ENCODE measurements at regions not wholly inside any gene's neighbourhood (a gene's known extent, or its start where the extent isn't known, plus 50 kb on each side); places are given as distances from the start of the nearest gene placed in this dataset.

DNA sequence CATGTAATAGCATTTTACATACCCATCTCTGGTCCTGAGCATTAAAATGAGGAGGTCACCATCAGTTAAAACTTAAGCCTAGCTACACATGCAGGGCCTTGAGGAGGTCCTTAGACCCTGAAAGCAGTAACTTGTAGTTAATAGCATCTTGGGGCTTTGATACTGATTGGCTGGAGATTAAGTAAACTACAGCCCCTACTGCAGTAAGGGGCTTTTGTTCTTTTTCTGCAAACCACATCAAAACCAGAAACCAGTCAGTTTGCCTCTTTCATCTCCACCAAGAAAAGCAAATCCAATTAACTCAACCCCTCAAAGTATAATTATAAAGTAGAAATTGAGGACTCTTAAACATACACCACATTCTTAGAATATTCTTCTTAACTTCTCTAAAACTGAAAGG, 622.7 kb downstream of the ZPLD1 start:
- no peak overlapping the region for H3K56ac ChIP-seq (ENCODE audit: insufficient read length, low read depth, low read length)
- Mint-ChIP-seq H3K4me3 (no peak overlapping the region), H3K4me1 (peaks cover 3% of the 10 kb centered on the region in 2 experiments; a peak in 3 of 4 replicates), H3K9me3 (no peaks in the 10 kb centered on the region), H3K27ac (no peak overlapping the region), H3K36me3 (ENCODE audit: insufficient read depth in 1 of 3, low read depth in 3 of 3) (no peaks in the 10 kb centered on the region), H3K27me3 (ENCODE audit: low read depth) (no peaks in the 10 kb centered on the region)
- H3K4me1 ChIP-seq (ENCODE audit: insufficient read depth, low read length) = no peaks in the 10 kb centered on the region
- no peaks in the 10 kb centered on the region for H4K20me1 ChIP-seq (ENCODE audit: control insufficient read depth, insufficient read depth, insufficient read length)
- no peaks in the 10 kb centered on the region for H3K27me3 ChIP-seq (ENCODE audit: insufficient read depth, low read length)
- no peaks in the 10 kb centered on the region for H3K9me3 ChIP-seq (ENCODE audit: control insufficient read depth, low read depth, low read length)
- no peak overlapping the region for H2BK15ac ChIP-seq (ENCODE audit: low read depth, low read length)
- DNase-seq = no peak
- no peak for TF ChIP-seq CTCF (conservative IDR thresholded peaks at IDR 0.05)
- no peak overlapping the region for H3K27ac ChIP-seq (ENCODE audit: insufficient read length, low read depth, low read length)
- H3K4ac ChIP-seq (ENCODE audit: low read depth, low read length) = no peak overlapping the region
- no peak overlapping the region for H3K18ac ChIP-seq (ENCODE audit: insufficient read length, low read depth, low read length)
- no peak overlapping the region for H2AFZ ChIP-seq (ENCODE audit: low read length)
- H3K14ac ChIP-seq (ENCODE audit: insufficient read depth, low read length) = no peak overlapping the region
- no peak overlapping the region for H2BK12ac ChIP-seq (ENCODE audit: insufficient read length, low read depth, low read length)
- H3K23me2 ChIP-seq (ENCODE audit: insufficient read length, low read depth, low read length, poor library complexity, severe bottlenecking) = no peaks in the 10 kb centered on the region
- H3T11ph ChIP-seq (ENCODE audit: low read length) = no peak overlapping the region
- no peak overlapping the region for H3K23ac ChIP-seq (ENCODE audit: insufficient read length, low read depth, low read length)
- H2BK120ac ChIP-seq (ENCODE audit: low read depth, low read length, poor library complexity, severe bottlenecking) = no peak overlapping the region
- H3K79me1 ChIP-seq (ENCODE audit: insufficient read depth, low read depth, low read length, poor library complexity, severe bottlenecking) = no peaks in the 10 kb centered on the region
- no peak overlapping the region for H3K9ac ChIP-seq (ENCODE audit: extremely low read depth, insufficient read length, low read length)
- no peak overlapping the region for H2BK20ac ChIP-seq (ENCODE audit: low read depth, low read length, poor library complexity, severe bottlenecking)
- H4K8ac ChIP-seq (replicated peaks; ENCODE audit: insufficient read length, low read depth, low read length) = no peak overlapping the region
- H4K91ac ChIP-seq (ENCODE audit: insufficient read length, low read depth, low read length) = no peak overlapping the region
- H2BK5ac ChIP-seq (ENCODE audit: insufficient read length, low read length) = no peak overlapping the region
- no peak overlapping the region for H3K4me2 ChIP-seq (ENCODE audit: insufficient read depth, insufficient read length, low read length)
- H2AK5ac ChIP-seq (ENCODE audit: insufficient read length, low read length) = no peak overlapping the region
- no peaks in the 10 kb centered on the region for H3K79me2 ChIP-seq (ENCODE audit: insufficient read depth, low read length)
- no peak overlapping the region for H4K5ac ChIP-seq (ENCODE audit: insufficient read length, low read depth, low read length)
